ENCODE measurements at regions not wholly inside any gene's neighbourhood (a gene's known extent, or its start where the extent isn't known, plus 50 kb on each side); places are given as distances from the start of the nearest gene placed in this dataset.

DNA sequence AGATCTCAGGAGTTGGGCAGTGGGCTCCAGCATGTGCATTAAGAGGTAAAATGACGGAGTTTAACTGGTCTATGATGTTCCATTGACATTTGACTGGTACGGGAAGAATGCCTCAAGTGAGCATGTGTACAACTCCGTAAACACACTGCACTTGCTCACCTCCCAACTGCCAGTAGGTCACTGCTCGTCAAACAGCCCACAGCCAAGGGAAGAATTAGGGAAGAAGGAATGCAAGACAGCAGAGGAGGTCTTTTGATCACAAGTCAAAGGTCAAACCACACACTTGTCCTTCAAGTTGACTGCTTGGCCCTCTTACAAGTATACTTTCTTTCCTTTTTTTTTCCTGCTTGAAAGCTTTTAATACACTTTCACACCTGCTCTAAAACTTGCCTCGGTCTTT lies 236.7 kb downstream of the B3GLCT start:
- DNase-seq (ENCODE audit: extremely low read depth, low read depth) = no peak
- no peak for TF ChIP-seq CTCF (IDR thresholded peaks at IDR 0.05; ENCODE audit: low read depth, low read length, missing control alignments)
- no peak overlapping the region for H3K4me3 ChIP-seq (replicated peaks; ENCODE audit: low read depth, low read length)

GRCh38 chr13:31437975-31438374 lies 238.2 kb downstream of the B3GLCT start:
- no peak overlapping the region for H3K4me3 ChIP-seq (replicated peaks; ENCODE audit: low read depth, low read length)
- TF ChIP-seq CTCF (IDR thresholded peaks at IDR 0.05; ENCODE audit: low read depth, low read length, missing control alignments) = no peak
- no peak for DNase-seq (ENCODE audit: extremely low read depth, low read depth)

DNA sequence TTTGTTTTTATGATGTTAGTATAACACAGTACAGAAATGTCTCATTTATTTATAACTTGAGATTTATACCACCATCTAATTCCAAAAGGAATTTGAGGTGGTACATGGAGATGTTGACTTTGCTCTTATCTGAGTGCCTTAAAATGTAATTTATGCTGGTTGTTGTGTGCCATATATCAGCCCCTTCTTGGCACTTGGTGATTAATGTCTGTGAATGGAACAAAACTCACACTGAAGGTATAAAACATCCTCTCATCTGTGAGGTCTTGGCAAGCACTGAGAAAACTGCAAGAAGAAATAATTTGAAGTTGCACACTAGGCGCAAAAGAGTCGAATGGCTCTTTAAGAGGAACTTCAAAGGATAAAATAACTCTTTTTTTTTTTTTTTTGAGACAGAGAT lies 240.4 kb downstream of the B3GLCT start:
- no peak for DNase-seq (ENCODE audit: extremely low read depth, low read depth)
- H3K4me3 ChIP-seq (replicated peaks; ENCODE audit: low read depth, low read length) = no peak overlapping the region
- TF ChIP-seq CTCF (IDR thresholded peaks at IDR 0.05; ENCODE audit: low read depth, low read length, missing control alignments) = no peak

GRCh38 chr13:31441800-31442510 lies 242.2 kb downstream of the B3GLCT start:
- TF ChIP-seq CTCF (IDR thresholded peaks at IDR 0.05; ENCODE audit: low read depth, low read length, missing control alignments) = no peak
- DNase-seq (ENCODE audit: extremely low read depth, low read depth) = no peak
- no peak overlapping the region for H3K4me3 ChIP-seq (replicated peaks; ENCODE audit: low read depth, low read length)

DNA sequence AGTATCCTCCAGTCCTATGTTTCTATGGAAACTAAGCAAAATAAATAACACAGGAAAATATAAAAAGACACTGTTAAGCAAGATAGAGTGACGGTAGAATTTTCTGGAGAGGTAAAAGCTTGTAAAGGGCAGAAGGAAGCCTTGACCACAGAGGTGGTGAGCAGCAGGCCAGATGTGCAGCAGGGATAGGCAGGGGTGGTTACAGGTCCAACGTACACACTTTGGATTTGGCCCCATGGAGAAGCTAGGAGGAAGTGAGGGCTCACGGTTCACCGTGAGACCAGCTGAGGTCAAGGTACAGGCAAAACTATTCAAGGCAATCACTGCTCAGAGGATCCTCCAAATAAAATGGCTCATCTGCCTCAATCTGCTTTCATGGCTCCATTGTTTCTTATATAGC lies 242.8 kb downstream of the B3GLCT start:
- no peak overlapping the region for H3K4me3 ChIP-seq (replicated peaks; ENCODE audit: low read depth, low read length)
- no peak for TF ChIP-seq CTCF (IDR thresholded peaks at IDR 0.05; ENCODE audit: low read depth, low read length, missing control alignments)
- no peak for DNase-seq (ENCODE audit: extremely low read depth, low read depth)

DNA sequence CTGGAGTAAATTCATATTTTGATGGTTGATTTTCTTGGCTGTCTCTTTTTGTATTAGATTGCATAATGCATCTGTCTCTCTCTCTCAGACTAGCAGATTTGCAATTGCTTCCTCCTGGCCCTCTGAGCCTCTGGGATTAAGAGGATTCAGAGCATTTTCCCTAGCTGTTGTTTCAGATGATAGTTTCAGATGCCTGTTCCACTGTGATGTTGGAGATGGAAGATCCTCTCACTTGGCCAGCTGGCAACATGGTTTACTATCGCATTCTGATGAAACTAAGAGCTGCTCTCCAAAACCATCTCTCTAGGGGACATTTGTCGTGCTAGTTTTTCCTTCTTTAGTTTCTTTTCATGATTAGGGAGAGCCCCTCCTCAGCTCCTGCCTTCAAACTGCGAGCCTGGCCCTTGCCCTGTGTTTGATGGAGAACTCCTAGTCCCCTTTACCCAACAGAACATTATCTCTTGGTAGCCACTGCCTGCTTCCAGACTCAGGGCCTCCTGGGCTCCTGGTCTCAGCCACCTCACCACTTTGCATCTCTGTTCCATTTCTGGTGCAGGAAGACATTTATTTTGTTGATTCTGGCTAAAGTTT lies 244.6 kb downstream of the B3GLCT start:
- no peak for TF ChIP-seq CTCF (IDR thresholded peaks at IDR 0.05; ENCODE audit: low read depth, low read length, missing control alignments)
- no peak overlapping the region for H3K4me3 ChIP-seq (replicated peaks; ENCODE audit: low read depth, low read length)
- no peak for DNase-seq (ENCODE audit: extremely low read depth, low read depth)

Data from HFF-Myc (cell line).